ENCODE measurements at regions not wholly inside any gene's neighbourhood (a gene's known extent, or its start where the extent isn't known, plus 50 kb on each side); places are given as distances from the start of the nearest gene placed in this dataset.
"Not testable (repeated sequence)": the region's sequence is repeated elsewhere in the genome, so short reads cannot be mapped to it uniquely, and the experiment has no call there.

DNA sequence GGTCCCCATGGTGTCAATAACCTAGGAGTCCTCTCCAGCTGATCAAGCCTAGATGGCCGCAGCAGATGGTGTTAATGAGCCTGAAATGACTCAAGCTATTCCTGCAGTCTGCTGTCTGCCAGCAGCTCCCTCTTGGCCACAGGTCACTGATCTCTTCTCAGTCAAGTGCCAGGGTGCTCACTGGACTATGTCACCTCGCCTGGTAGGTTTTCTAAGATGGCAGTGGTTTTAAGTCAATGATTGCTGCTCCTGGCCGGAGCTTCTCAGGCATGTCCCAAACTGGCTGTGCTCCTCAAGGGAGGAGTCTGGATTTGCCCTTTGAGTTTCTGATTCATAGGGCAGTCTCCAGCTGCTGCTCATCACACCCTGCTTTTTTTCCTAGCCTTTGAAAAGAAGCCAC lies 58.6 kb upstream of the SHISA6 start:
- in situ Hi-C loops (cut with MboI; ENCODE audit: low sequenced_read_pairs): no loop called here

DNA sequence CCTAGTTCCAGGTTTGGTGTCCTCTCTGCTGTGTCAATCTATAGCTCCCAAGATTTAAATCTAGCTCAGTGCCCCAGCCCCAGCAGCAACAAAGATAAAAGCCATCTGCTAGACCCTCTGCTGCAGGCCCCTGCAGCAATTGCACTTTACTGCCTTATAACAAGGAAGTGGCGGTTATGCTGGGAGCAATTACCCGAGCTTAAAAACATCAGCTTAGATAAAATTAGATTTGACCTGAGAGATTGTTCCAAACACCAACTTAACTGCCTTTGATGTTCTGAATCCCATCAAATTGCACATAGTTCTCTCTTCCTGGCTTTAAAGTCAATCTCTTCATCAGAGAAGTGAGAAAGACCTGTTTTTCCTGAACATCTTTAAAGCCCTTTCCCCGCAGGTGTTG lies 62.4 kb upstream of the SHISA6 start:
- in situ Hi-C loops (cut with MboI; ENCODE audit: low sequenced_read_pairs): no loop called here

DNA sequence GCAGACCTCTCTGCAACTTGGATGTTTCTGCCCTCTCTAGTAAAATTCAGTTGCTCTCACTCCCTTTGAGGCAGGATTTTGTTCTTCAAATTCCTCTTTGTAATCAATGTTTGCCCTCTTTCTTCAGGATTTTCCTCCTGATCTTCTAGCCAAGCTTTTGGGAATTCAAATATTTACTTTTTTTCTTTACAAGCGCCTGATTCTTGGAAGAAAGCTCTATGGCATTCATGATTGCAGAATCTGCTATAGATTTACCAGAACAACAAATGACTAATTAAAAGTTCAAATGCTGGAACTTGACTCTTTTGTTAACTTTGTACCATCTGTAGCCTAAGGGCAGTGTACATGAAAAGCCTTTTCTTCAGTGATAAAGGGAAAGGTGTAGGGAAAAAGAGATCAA lies 63.7 kb upstream of the SHISA6 start:
- in situ Hi-C loops (cut with MboI; ENCODE audit: low sequenced_read_pairs): no loop called here

DNA sequence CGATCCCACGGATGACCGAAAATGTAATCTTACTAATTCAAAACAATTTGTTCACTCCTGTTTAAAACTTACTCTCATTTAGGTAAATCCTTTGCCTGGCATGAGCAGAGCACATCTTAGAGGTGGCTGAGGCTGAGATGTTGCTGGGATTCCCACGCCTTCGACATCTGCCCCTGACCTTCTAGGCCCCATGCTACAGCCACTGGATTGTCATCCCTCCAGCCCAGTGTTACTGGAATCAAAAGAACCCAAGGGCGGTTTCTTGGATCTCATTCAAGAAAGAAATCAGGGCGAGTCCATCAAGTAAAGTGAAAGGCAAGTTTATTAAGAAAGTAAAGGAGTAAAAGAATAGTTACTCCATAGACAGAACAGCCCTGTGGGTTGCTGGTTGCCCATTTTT lies 64.5 kb upstream of the SHISA6 start:
- in situ Hi-C loops (cut with MboI; ENCODE audit: low sequenced_read_pairs): no loop called here

DNA sequence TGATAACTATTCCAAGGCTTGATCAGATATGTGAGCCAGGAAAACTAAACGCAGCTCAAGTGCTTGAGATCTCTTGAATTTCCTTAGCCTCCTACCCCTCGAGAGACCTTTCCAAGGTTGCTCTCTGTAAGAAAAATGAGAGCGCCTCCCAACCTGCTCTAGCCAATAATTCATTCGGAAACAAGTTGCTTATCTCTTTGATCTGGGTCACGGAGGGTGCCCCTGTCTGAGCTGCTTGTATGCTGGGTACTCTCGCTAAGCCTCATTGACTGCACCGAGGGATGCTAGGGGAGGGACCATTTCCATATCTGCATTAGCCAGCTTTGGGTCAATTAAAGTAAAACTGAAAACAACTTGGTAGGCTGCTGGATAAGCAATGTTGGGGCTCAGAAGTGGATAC lies 70.1 kb upstream of the SHISA6 start:
- in situ Hi-C loops (cut with MboI; ENCODE audit: low sequenced_read_pairs): no loop called here

- in situ Hi-C loops (cut with MboI; ENCODE audit: low sequenced_read_pairs): no loop called here
Measured at GRCh38 chr17:11151818-11152425, 89.1 kb upstream of the SHISA6 start.

- in situ Hi-C loops (cut with MboI; ENCODE audit: low sequenced_read_pairs): not testable (repeated sequence)
Measured at GRCh38 chr17:11150906-11151511, 90.0 kb upstream of the SHISA6 start.

- in situ Hi-C loops (cut with MboI; ENCODE audit: low sequenced_read_pairs): loop anchor here (25.0 kb wide), 1 partner anchor 257 kb away; no protein-coding TSS in a partner anchor
Measured at GRCh38 chr17:11144358-11145233, 96.4 kb upstream of the SHISA6 start.

- in situ Hi-C loops (cut with MboI; ENCODE audit: low sequenced_read_pairs): loop anchor here (25.0 kb wide), 1 partner anchor 255 kb away; no protein-coding TSS in a partner anchor
Measured at GRCh38 chr17:11142231-11142630, 98.8 kb upstream of the SHISA6 start.

DNA sequence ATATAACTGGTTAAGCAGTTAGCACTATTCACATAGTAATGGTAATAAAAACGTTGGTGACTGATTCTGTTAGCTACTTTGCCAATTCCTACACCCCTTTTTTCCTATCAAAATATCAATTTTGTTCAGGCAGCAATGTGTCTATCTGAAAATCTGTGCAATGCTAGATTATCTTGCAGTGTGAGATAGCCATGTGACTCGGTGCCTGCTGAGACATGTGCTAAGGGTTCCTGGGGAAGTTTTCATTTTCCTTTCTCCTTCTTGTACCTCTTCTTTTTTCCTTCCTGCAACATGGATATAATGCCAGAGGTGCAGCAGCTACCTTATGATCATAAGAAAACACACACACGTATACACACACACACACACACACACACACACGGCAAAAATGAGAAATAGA lies 100.5 kb upstream of the SHISA6 start:
- in situ Hi-C loops (cut with MboI; ENCODE audit: low sequenced_read_pairs): loop anchor here (25.0 kb wide), 1 partner anchor 253 kb away; no protein-coding TSS in a partner anchor

GRCh38 chr17:11140043-11140442 lies 101.0 kb upstream of the SHISA6 start:
- in situ Hi-C loops (cut with MboI; ENCODE audit: low sequenced_read_pairs): loop anchor here (25.0 kb wide), 1 partner anchor 253 kb away; no protein-coding TSS in a partner anchor

DNA sequence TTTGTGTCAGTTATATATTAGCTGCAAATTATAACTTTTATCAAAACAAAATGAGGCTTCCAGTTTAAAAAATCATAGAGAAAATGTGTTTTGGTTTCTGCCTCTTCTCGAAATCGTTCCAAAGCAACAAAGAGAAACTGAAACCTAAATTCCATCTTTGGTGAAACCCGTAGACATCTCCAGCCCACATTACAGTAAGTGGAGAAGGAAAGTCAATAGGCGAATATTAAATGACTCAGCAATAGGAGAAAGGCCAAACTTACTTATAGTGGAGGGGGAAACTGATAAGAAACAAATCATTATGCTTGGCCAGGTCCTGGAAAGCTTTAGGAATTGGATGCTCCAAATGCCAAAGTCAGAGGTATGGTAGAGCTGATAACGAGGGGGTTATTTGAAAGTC lies 103.0 kb upstream of the SHISA6 start:
- in situ Hi-C loops (cut with MboI; ENCODE audit: low sequenced_read_pairs): loop anchor here (25.0 kb wide), 1 partner anchor 251 kb away; no protein-coding TSS in a partner anchor

DNA sequence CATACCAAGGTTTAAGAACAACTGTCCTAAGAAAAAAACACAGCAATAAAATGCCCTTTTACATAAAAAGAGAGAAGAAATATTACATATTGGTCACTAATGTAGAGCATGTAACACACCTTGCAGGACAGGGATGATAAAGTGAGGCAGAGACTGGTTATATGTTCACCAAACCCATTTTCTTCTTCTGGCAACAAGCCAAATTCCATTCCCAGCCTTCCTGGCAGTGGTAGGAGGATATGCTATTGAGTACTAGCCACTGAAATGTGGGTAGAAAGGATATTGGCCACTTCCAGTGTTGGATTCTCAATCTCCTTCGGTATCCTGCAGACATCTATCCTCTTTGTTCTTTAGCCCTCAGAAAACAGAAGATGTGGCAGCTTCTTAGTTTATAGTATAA lies 105.2 kb upstream of the SHISA6 start:
- in situ Hi-C loops (cut with MboI; ENCODE audit: low sequenced_read_pairs): loop anchor here (25.0 kb wide), 1 partner anchor 249 kb away; no protein-coding TSS in a partner anchor

- in situ Hi-C loops (cut with MboI; ENCODE audit: low sequenced_read_pairs): loop anchor here (25.0 kb wide), 1 partner anchor 243 kb away; no protein-coding TSS in a partner anchor
Measured at GRCh38 chr17:11130367-11130766, 110.6 kb upstream of the SHISA6 start.

DNA sequence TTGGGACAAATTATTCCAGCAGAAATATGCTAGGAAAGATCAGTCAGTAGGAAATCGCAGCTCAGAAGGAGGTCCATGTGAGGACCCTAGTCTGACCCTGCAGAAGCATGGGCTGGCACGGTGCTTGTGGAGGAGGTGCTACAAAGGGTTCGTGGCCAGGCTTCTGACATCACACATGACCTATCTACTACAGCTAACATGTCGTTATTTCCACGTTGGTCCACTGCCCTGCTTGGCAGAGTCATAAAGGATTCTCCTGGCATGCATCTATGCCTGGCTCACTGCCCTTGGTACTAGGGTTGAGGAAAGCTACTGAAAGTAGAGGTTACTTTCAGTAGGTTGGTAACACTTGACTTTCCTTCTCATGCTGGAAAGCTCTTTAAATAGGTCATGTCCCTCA lies 118.1 kb upstream of the SHISA6 start:
- in situ Hi-C loops (cut with MboI; ENCODE audit: low sequenced_read_pairs): no loop called here

DNA sequence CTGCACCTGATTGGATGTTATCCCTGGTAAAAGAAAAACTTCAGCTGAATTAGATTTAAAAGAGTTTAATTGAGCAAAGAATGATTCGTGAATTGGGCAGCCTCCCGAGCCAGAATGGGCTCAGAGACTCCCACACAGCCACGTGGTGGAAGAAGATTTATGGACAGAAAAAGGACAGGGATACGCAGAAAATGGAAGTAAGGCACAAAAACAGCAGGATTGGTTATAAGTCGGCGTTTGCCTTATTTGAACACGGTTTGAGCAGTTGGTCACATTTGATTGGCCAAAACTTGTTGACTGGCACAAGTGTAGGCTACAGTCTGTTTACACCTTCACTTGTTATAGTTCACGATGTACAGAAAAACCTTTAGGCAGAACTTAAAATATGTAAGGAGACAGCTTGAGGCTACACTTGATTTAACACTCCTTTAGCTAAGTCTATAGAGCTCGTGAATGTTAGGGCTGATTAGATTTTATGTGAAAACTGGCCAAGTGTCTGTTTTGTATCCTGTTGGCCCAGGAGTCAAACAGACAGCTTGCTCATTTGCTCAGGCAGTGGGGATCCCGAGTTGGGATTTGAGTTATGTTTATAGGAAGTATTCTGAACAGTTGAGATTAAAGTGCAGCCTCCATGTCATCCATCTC lies 119.5 kb upstream of the SHISA6 start:
- in situ Hi-C loops (cut with MboI; ENCODE audit: low sequenced_read_pairs): no loop called here

DNA sequence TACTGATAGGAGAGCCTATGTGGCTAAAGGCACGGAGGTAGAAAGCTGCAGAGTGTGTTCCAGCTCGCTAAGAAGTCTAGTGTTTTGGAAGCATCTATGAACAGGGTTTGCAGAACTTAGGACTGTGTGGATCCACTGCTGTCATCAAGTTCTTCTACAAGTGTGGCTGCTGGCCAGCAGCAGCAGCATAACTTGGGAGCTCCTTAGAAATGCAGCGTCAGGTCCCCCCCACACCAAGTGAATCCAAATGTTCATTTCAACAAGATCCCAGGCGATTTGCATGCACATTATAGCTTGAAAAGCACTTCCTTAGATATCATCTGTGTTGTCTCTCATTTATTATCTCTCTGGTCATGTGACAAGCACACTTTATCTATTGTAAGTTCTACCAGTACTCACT lies 131.9 kb upstream of the SHISA6 start:
- in situ Hi-C loops (cut with MboI; ENCODE audit: low sequenced_read_pairs): no loop called here

DNA sequence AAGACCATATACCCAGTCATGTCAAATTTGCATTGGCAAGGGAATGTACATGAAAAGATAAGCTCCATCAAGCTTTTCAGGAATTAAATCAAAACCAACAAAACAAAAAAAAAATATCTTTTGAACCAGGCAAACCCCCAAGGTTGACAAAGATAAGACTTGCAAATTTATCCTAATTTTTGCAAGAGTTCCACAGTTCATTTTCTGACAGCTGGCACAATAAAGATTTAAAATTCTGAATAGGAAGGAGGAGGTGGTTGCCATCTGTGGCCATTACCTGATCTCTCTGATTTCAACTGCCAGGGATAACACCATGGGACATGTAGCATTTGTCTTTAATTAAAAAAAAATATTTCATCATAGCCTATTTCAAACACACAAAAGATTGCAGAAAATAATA lies 135.9 kb upstream of the SHISA6 start:
- in situ Hi-C loops (cut with MboI; ENCODE audit: low sequenced_read_pairs): no loop called here

DNA sequence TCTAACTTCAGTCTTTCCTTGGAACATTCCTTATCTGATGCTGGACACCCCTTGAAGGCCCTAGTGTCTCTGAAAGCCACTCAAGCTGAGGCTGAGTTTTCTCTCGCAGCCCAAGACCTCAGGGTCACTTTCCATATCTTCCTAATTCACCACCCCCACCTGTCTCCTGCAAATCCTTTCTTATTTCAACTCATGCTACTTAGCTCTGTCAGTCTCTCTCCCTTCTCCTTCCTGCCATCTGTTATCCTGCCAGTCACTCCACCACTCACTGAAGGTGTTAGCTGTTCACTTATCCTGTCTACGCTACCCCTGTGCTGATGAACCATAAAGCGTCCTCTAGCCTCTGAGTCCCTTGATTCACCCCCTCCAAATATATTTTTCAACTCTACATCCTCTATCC lies 143.9 kb upstream of the SHISA6 start:
- in situ Hi-C loops (cut with MboI; ENCODE audit: low sequenced_read_pairs): no loop called here

GRCh38 chr17:11094331-11094730 lies 146.7 kb upstream of the SHISA6 start:
- in situ Hi-C loops (cut with MboI; ENCODE audit: low sequenced_read_pairs): no loop called here

Measured in HL-60/S4 treated with retinoic acid at 250 ng/mL for 4 days and 3 days (cell line).